ENCODE measurements at regions not wholly inside any gene's neighbourhood (a gene's known extent, or its start where the extent isn't known, plus 50 kb on each side); places are given as distances from the start of the nearest gene placed in this dataset.

- H3K9me3 ChIP-seq (ENCODE audit: low read length): no peaks in the 10 kb centered on the region
- H3K4me3 ChIP-seq (replicated peaks in 1 of 3; ENCODE audit: insufficient read depth in 1 of 3, low read depth in 2 of 3, low read length in 3 of 3): no peak overlapping the region
- POLR2A ChIA-PET: no interaction called here
- H3K9ac ChIP-seq (ENCODE audit: insufficient read depth, low read depth, low read length): no peak overlapping the region
- intact Hi-C loops (cut with micrococcal nuclease; ENCODE audit: unreplicated experiment) (no loop called here), in situ Hi-C loops (cut with HindIII; ENCODE audit: extremely low pct_ligation_motif_present, low pct_unique_long_range_greater_than_20kb) (no loop called here)
- no peaks in the 10 kb centered on the region for H3K4me1 ChIP-seq (ENCODE audit: insufficient read depth, low read length)
- H4K20me1 ChIP-seq (ENCODE audit: insufficient read depth, low read length): no peaks in the 10 kb centered on the region
- H3K27me3 ChIP-seq (ENCODE audit: control insufficient read depth in 1 of 2, insufficient read depth in 2 of 2, low read length in 2 of 2): no peaks in the 10 kb centered on the region
- no peak overlapping the region for H3K27ac ChIP-seq (ENCODE audit: extremely low read length, insufficient read depth, low read length)
- H3K36me3 ChIP-seq (replicated peaks in 1 of 2; ENCODE audit: control insufficient read depth in 1 of 2, insufficient read depth in 2 of 2, low read length in 2 of 2): no peaks in the 10 kb centered on the region
- H2AFZ ChIP-seq (ENCODE audit: low read length): no peak overlapping the region
- no peaks in the 10 kb centered on the region for H3K79me2 ChIP-seq (ENCODE audit: insufficient read depth, low read length)
- WGBS (ENCODE audit: low lambda C conversion rate): 0% methylated on average over 1 of the region's 2 CpGs
- ATAC-seq: peak; percentile 29; the same call in 2 of the 3 replicates
- no TSS peak for BruUV-seq (replicated peaks)
- no peak for TF ChIP-seq ZGPAT (CRISPR knock-in tag; IDR thresholded peaks at IDR 0.05)
- TF ChIP-seq CC2D1A (CRISPR knock-in tag; IDR thresholded peaks at IDR 0.05): no peak
- TF ChIP-seq HNF1A (IDR thresholded peaks at IDR 0.05; ENCODE audit: low read depth): no peak
- no peak for TF ChIP-seq HNF1A (CRISPR knock-in tag; IDR thresholded peaks at IDR 0.05; ENCODE audit: borderline replicate concordance)
- TF ChIP-seq ZNF317 (CRISPR knock-in tag; IDR thresholded peaks at IDR 0.05): no peak
- no peak for TF ChIP-seq ZNF10 (CRISPR knock-in tag; IDR thresholded peaks at IDR 0.05; ENCODE audit: borderline replicate concordance, low read depth)
- TF ChIP-seq ZNF597 (CRISPR knock-in tag; IDR thresholded peaks at IDR 0.05): no peak
- no peak for TF ChIP-seq NBN (conservative IDR thresholded peaks at IDR 0.05)
- TF ChIP-seq JDP2 (CRISPR knock-in tag; IDR thresholded peaks at IDR 0.05; ENCODE audit: borderline replicate concordance): no peak
- FAIRE-seq: no peak
- CTCF ChIA-PET (ENCODE audit: low intra/inter-chr PET ratio, low total read pairs): no interaction called here
- peak; percentile 16 for DNase-seq (ENCODE audit: low spot score)
- H3K4me2 ChIP-seq (ENCODE audit: low read depth, low read length): no peak overlapping the region
These were observed 545.3 kb upstream of the FAT1 start for GRCh38 chr4:187268940-187269339.
